ENCODE measurements at regions not wholly inside any gene's neighbourhood (a gene's known extent, or its start where the extent isn't known, plus 50 kb on each side); places are given as distances from the start of the nearest gene placed in this dataset.
"Not testable (repeated sequence)": the region's sequence is repeated elsewhere in the genome, so short reads cannot be mapped to it uniquely, and the experiment has no call there.

DNA sequence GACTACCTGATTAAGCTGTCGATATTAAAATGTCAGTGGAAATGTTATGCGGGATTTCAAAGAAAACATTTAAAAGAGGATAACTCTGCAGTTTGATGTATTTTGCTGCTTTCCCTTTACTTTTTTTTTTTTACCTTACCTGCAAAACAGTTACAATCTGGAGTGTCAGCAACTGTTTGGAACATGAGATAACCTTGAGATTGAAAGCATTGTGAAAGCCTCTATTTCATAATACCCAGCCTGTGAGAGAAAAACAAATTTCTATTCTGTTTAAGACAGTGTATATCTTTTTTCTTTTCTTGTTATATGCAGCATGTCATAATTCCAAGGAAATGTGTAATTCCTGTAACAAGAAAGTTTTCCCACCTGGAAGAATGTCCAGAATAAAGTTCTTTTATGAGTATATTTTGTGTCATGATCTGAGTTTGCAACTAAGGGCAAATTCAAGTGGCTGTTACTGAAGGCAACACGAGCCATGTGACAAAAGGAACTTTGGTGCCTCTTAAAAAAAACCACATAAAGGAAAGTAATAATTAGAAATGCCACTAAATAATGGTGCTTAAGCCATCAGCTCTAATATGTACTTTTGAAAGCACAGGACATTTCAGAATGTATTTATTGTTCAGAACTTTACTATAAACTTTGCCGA is 297.0 kb upstream of the DSEL start:
- DNase-seq: no peak

DNA sequence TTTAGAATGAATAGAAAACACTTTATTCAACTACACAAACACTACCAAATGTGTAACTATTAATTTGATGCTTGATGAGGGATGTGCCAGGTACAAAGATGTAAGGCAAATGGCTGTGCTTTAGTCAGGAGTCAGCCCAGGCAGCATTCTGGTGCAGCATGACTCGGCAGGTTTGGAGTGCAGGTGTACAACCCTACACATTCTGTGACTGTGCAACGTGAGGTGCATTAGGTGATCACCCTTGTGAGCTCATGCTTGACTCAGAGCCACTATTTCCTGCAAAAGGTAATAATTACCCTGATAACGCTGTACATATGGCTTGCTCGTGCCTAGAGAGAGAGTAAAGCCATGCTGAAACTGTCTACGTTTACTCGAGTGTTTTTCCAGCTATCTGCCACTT is 288.7 kb upstream of the DSEL start:
- no peak for DNase-seq

DNA sequence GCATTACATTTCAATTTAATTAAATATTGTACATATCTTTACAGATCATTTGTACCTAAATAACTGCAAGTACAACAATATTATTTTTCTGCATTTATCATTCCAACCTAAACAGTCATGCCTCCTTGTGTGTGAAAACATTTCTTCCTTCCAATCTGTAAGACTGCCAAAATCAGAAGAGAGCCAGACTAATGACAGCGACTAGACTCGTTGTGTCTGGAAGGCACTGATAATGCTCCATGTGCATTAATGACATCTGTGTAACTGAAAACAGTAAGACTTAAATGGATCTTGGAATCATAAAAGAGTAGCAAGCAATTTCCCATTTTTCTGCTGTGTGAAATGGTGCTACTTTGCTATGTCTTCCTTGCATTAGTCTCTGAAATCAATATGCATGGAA is 278.0 kb upstream of the DSEL start:
- DNase-seq: no peak

DNA sequence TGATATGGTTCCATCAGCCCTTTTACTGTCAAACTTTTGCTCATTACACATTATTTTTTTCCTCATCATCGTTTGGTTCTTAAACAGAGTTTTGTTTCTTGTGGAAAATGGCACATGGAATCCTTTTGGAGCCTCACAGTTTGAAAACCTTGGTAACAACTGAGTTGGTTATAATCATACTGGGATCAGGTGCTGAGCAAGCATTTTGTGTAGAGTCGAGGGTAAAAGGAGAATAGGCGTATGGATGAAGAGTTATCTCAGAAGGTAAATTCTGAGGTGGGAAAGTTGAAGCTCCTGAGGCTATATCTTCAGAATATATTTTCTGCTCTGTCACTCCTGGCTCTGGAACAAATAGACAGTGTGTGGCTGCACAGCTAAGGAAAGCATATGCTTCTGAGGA is 274.0 kb upstream of the DSEL start:
- no peak for DNase-seq

DNA sequence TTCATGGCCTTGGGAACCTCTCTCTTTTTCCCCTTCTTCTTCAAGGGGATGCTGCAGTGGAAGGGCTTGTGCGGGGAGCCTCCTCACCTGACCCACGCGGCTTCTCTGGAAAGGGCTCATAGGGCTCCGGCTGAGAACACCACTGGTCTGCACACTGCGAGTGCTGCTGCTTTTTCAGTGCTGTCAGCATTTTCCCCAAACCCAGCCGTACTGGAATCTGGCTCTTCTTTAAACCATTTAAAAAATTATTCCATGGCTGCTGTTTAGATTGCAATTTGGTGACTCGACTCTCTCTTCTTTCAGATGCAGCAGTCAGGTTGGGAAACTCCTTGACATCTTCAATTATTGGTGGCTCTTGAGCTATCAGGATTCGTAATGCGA is 272.6 kb upstream of the DSEL start:
- DNase-seq: no peak

DNA sequence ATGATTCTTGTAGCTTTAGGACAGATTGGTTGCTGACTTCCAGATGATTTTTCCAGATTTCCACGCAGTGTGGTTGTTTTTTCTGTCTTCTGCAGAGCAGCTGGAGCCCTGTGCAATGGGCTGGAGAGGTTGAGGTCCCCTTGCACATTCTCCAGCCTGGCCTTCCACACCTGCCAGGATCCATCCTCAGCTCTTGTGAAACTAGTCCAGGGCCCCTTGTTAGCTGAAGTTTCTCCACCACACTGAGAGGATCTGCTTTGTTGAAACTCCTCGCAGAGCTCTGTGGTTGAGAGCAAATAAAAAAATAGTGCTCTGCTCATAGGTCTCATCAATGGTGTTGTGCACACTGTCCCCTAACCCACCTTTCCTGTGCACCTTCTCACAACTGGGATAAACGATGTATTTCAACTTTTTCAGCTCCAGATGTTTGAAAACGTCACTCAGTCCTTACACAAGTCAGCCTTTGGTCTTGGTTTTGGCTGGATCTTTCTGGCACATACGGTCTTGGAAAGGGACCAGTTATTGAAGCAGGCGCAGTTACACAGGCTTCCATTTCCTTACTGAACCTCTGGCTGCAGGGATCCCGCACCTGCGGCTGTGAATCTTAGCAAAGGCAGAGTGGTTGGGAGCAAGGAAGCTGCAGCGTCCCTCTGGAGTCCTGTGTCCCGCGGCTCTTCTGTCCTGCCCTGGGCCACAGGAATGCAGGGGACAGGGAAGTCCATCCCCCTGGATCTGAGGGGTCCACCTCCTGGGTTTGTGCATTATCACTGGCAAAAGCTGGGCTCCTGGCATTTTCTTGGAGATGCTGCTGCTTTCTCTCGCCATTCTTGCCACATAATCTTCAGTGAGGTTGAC is 272.0 kb upstream of the DSEL start:
- no peak for DNase-seq

DNA sequence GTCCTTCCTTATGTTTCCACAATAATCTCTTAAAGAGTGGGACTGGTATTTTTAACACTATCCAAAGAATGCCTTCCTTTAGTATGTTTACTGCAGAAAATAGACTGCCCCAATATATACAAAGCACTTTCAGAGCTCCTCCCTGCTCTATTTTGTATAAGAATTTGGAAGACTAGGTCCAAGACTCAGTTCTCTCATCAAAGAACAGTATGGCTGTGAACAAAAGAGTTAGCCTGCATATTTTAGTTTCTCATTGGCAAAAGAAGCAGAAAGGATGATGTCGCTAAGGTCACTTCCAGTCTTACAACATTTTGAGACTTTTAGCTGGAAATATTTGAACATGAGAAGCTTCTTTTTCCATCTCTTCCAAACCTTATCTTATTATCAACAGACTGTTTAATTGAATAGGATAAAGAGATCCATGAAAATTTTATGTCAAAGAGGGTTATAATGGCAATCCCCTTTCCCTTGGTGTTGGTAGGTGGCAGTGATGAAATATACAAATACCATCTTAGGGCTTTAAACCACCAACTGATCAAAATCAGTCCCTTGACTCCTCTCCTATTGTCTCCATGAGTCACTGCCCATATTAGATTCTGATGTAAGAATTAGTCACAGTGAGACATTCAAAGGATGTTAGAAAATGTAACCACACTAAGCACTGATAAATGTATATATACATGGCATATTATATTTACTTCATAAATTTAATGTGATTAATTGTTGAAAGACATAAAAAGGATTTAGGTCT is 266.9 kb upstream of the DSEL start:
- no peak for DNase-seq

DNA sequence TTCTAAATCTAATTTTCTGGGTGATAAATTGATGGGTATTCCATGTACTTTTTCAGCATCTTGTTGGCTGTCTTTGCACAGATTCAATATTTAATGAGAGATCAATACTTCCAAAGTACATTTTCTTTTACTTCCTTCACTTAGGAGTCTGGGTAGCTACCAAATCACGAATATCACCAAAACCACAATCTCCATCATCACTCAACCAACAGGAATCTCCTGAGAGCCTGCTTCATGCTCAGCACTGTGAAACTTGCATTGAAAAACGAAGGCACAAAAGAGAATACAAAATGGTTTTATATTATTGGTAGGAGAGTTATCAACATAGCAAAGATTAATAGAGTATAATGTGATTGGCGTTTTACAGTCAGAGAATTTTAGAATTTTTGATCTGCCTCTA is 261.5 kb upstream of the DSEL start:
- DNase-seq: no peak

DNA sequence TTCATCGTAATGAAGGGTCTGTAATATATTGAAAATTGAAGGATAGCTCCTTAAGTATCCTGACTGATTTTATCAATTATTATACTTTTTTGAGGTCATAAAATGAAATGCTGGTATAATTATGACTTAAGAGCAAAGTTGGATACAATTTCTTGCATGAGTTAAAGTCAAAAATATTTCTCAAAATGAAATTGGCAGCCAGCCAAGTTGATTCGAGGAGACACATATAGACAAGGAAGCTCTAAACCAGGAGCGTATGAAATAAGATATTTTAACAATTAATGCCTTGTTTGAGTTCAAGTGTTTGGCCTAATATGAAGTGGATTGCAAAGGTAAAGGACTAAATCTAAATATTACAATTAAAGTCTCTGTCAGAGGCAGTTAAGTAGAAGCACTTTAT is 260.4 kb upstream of the DSEL start:
- DNase-seq: no peak

DNA sequence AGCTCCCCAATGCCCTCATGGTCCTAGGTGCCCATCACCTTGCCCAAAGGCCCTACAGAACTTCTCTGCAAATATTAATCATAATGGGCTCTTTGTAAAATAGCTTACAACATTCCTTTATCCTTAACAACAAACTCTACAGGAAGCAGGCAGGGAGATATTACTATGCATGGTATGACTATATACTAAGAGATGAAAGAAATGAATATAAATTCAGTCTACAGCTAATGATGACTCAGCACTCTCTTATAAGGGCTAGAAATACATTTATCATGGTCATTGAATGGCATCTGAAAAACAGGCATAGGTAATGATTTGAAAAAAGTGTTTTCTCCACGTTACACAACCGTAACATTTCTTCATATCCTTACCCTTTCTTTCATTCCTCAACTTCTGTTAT is 254.8 kb upstream of the DSEL start:
- DNase-seq: no peak

DNA sequence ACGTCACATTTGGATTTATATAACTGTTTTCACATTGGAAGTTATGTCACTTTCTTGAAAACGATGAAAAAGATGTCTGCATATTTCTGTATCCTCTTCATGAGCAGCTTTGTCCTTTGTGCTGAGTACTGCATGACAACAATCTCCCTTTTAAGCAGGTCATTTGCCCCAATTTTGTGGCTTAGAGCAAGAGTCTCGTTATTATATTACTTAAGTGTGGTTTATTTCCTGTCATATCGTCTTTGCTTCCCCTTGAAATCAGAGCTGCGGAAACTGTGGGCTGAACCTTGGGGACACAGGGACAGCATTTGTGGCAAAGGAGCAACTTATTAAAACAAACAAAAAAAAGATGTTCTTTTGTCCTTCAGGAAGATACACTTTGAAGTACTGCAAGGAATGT is 254.0 kb upstream of the DSEL start:
- DNase-seq: no peak

DNA sequence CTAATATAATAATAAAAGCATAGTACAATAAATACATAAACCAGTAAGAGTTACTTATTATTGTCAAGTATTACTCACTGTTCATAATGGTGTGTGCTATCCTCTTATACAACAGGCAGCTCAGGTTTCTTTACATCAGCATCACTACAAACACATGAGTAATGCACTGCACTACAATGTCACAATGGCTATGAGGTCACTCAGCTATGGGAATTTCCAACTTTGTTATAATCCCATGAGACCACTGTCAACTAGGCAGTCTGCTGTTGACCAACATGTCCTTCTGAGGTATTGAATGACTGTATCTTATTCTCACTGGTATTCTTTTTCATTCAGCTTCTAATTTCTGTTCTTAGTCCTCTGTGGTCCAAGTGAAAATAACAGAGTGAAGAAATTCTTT is 250.4 kb upstream of the DSEL start:
- no peak for DNase-seq

DNA sequence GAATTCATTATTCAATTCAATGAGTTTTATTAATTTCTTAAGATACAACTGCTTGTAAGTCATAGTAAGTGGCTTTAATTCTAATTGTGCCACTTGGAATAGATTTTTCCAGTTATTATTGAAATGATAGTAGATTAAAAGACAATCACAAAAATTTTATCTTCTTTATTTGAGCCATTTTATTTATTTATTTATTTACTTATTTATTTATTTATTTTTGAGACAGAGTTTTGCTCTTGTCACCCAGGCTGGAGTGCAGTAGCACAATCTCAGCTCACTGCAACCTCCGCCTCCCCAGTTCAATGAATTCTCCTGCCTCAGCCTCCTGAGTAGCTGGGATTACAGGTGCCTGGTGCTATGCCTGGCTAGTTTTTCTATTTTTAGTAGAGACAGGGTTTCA is 235.7 kb upstream of the DSEL start:
- DNase-seq: not testable (repeated sequence)

DNA sequence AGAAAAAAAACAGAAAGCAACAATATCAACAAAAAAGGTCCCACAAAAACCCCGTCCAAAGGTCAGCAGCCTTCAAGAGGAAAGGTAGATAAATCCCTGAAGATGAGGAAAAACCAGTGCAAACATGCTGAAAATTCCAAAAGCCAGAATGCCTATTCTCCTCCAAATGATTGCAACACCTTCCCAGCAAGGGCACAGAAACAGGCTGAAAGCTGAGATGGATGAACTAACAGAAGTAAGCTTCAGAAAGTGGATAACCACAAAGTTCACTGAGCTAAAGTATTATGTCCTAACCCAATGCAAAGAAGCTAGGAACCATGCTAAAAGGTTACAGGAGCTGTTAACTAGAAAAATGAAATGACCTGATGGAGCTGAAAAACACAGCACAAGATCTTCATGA is 226.4 kb upstream of the DSEL start:
- no peak for DNase-seq

DNA sequence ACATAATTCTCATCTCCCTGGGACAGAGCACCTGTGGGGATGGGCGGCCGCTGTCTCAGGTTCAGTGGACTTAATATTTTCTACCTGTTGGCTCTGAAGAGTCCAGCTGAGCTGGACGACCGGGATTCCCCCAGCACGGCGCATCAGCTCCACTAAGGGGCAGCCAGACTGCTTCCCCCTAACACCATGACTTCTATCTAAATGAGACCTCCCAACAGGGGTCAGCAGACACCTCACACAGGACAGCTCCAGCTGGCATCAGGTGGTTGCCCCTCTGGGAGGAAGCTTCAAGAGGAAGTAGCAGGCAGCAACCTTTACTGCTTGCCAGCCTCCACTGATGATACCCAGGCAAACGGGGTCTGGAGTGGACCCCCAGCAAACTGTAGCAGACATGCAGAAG is 226.0 kb upstream of the DSEL start:
- DNase-seq: no peak

DNA sequence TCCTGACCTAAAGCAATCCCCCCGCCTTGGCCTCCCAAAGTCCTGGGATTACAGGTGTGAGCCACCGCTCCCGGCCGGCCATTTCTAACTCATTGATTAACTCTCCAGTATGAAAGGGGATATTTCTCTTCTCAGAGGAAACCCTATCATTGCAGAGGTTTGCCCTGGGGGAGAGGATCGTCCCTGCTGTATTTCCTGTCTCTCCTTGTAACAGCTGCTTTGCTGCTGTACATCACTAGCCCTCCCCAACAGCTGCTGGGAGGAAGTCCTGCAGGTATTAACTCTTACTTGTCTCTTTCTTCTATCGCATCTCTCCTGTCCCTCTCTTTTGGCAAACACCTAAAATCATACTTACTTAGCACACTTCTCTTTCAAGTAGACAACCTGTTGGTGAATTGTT is 219.0 kb upstream of the DSEL start:
- DNase-seq: no peak

DNA sequence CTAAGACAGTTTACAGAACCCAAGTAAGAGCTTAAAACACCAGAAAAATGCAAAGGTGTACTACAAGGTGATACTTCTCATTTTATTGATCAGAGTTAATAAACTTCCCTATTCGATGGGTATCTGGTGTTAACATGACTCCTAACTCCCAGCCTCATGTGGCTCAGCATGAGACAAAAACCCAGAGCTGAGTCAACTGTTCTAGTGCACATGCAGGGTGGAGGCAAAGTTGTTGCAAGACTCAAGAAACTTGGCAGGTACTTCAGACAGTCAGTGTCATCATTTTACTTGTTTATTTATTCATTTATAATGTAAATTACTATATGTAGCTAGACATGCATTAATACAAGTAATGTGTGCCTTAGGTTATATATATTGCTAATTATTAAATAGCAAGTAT is 216.6 kb upstream of the DSEL start:
- no peak for DNase-seq

DNA sequence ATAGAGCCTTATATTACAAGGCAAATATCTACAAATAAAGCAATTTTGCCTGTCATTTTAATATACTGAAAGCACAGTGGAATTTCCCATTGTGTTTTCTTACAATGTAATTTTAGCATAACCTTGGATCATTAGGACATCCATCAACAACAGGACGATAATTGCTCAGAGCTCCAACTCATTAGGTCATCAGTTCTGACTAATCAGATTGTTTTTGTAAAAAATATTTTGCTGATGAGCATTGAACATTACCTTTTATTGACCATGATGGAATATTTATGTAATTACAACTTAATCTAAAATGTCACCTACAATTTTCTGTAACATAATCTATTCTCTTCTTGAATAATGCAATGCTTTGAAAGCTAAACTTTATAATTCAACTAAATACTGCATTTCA is 215.3 kb upstream of the DSEL start:
- no peak for DNase-seq

DNA sequence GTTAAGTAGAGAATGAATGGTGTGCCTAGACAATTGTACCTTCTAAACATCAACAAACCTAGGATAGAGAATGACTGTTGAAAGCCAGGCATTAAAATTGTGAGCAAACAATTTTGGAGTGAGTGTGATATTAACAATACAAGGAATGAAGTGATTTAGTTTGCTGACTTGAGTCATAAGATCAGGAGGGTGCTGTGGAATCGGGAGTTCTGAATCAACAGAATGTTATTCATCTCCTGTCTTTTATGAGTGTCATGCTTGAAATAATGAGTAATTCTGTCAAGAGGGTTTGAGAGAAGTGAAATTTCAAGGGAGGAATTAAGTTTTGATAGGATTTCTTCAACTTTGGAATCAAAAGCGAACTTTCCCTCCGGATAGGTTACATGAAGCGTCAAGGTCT is 214.4 kb upstream of the DSEL start:
- DNase-seq: no peak

DNA sequence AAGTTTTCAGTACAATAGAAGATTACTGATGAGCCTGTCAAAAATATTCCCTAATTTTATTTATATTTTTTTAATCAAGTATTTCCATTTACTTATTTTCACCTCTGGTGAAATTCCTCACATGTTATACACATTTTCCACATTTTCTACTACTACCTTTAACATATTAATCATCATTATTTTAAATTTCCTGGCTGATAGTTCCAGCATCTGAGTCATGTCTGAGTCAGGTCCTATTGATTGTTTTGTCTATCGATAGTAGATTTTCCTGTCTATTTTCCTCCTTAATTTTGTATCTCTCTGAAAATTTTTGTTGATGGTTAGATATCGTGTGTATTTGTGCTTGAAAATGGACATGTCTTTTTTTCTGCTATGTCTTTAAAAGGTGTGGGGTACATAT is 211.8 kb upstream of the DSEL start:
- no peak for DNase-seq

DNA sequence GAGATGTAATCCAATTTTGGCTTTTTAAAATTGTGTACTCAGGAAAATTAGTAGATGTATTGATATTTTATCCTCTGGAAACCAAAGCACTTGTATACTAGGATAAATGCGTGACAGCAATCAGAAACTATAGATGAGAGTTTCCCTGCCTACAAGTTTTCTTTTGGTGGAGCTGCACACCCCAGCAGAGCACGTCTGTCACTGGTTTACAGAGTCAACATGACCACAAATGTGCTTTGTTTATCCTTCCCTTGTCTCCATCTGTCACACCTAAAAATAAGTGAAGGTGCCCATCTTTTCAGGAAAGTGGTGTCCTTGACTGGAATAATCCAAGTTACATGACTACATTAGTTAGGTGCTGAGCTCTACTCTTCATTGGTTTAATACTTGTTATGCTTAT is 210.4 kb upstream of the DSEL start:
- no peak for DNase-seq

DNA sequence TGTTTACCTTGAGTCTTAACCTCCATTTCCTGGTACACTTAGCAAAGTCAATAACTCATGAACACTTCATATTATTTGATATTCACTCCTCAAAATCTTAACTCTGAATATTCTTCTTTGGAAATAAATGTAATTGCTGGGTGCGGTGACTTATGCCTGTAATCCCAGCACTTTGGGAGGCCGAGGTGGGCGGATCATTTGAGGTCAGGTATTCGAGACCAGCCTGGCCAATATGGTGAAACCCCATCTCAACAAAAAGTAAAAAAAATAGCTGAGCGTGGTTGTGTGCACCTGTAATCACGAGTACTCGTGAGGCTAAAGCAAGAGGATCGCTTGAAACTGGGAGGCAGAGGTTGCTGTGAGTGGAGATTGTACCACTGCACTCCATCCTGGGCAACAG is 201.3 kb upstream of the DSEL start:
- no peak for DNase-seq

DNA sequence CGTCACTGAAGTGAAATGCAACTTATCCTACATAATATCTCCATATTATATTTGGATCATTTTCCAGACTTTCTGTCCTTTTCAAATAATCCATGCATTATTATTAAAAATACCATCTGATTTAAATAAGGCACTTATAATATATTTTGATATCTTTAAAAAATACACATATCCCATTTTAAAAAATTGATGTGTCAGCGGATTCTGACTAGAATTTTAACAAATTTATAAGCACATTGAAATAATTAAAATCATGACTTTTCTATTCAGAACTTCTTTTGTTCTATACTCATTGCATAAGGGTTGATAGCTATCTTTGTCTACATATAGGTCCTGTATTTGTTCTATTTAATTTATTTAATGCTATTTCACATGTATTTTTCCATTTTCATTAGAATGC is 199.0 kb upstream of the DSEL start:
- DNase-seq: no peak

DNA sequence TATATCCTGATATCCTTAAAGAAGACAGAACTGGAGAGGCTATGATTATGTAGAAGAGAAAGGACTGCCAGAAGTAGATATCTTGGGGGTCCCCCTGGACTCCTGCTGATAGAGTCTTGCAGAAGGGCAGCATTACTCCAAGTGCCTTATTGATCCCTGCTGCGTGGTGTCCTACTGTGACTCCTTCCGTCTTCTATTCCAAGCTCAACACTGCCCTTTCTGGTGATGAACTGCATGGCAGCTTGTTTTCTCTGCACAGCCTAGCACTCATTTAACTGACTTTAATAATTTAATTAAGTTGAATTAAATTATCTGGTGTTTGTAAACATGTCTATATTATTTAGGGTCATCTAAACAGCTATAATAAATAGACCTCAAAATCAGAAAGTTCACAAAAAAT is 194.1 kb upstream of the DSEL start:
- no peak for DNase-seq
